Hepatocyte (in vitro differentiated cells): ENCODE measurements at regions not wholly inside any gene's neighbourhood (a gene's known extent, or its start where the extent isn't known, plus 50 kb on each side); places are given as distances from the start of the nearest gene placed in this dataset.

ENCODE experiments used
- DNase-seq: peaks from one replicate; pipeline ENCODE4 v3.0.0-alpha.2; 2016; ENCODE audit warnings: low spot score
- H2AFZ ChIP-seq: fragments of 200-600 bp; sonication (generic); 2 replicates; pipeline ENCODE4 v1.6.0; 2016; ENCODE audit warnings: antibody characterized with exemption, mild to moderate bottlenecking
- H3K27ac ChIP-seq: fragments of 200-600 bp; sonication (generic); 2 replicates; pipeline ENCODE4 v1.5.1; 2016; ENCODE audit warnings: mild to moderate bottlenecking
- H3K27me3 ChIP-seq: fragments of 200-600 bp; sonication (generic); 2 replicates; pipeline ENCODE4 v1.6.1; 2016
- H3K36me3 ChIP-seq: fragments of 200-600 bp; sonication (generic); replicated peaks from 2 replicates; pipeline ENCODE4 v1.5.1; 2016; ENCODE audit warnings: low read depth; ENCODE audit not compliant: insufficient read depth
- H3K4me1 ChIP-seq: fragments of 200-600 bp; sonication (generic); 2 replicates; pipeline ENCODE4 v1.5.1; 2016; ENCODE audit warnings: mild to moderate bottlenecking, moderate library complexity; ENCODE audit not compliant: insufficient read depth
- H3K4me2 ChIP-seq: fragments of 200-600 bp; sonication (generic); 2 replicates; pipeline ENCODE4 v1.6.0; 2016
- H3K4me3 ChIP-seq: fragments of 200-600 bp; sonication (generic); 2 replicates; pipeline ENCODE4 v1.5.1; 2016; ENCODE audit warnings: mild to moderate bottlenecking
- H3K79me2 ChIP-seq: fragments of 200-600 bp; sonication (generic); 2 replicates; pipeline ENCODE4 v1.6.0; 2017; ENCODE audit warnings: mild to moderate bottlenecking
- H3K9me2 ChIP-seq: fragments of 200-600 bp; sonication (generic); replicated peaks from 2 replicates; pipeline ENCODE4 v1.6.0; 2017; ENCODE audit warnings: mild to moderate bottlenecking; ENCODE audit not compliant: insufficient read depth
- H3K9me3 ChIP-seq: fragments of 200-600 bp; sonication (generic); 2 replicates; pipeline ENCODE4 v1.5.1; 2016; ENCODE audit warnings: low read depth, mild to moderate bottlenecking
- H4K20me1 ChIP-seq: fragments of 200-600 bp; sonication (generic); 2 replicates; pipeline ENCODE4 v1.6.0; 2016; ENCODE audit warnings: mild to moderate bottlenecking; ENCODE audit not compliant: insufficient read depth, poor library complexity, severe bottlenecking
- CTCF ChIP-seq: fragments of 200-600 bp; sonication (generic); IDR thresholded peaks from 2 replicates; pipeline ENCODE4 v1.5.1; 2016; ENCODE audit warnings: antibody characterized with exemption, mild to moderate bottlenecking; ENCODE audit not compliant: poor library complexity
- EZH2 ChIP-seq: fragments of 200-600 bp; sonication (generic); IDR thresholded peaks from 2 replicates; pipeline ENCODE4 v1.6.1; 2016; ENCODE audit warnings: antibody characterized with exemption, mild to moderate bottlenecking, borderline replicate concordance
- EZH2phosphoT487 ChIP-seq: fragments of 200-600 bp; sonication (generic); IDR thresholded peaks from one replicate; pipeline ENCODE4 v1.6.1; 2018; ENCODE audit warnings: antibody characterized with exemption, mild to moderate bottlenecking, low read depth, moderate library complexity; ENCODE audit not compliant: unreplicated experiment, severe bottlenecking
- WGBS: methylation state at CpG from one replicate; pipeline ENCODE4 v1.1.6; 2016; ENCODE audit warnings: low lambda C conversion rate; ENCODE audit errors: missing lambda C conversion rate; 5-methylcytosine and 5-hydroxymethylcytosine counted together

- no peaks in the 10 kb centered on the region for H3K27me3 ChIP-seq
- TF ChIP-seq CTCF = no peak
- TF ChIP-seq EZH2 = no peak
- TF ChIP-seq EZH2phosphoT487 = no peak
- H3K4me3 ChIP-seq = no peak overlapping the region
- no peaks in the 10 kb centered on the region for H3K9me3 ChIP-seq
- no peaks in the 10 kb centered on the region for H3K36me3 ChIP-seq
- H3K79me2 ChIP-seq = no peaks in the 10 kb centered on the region
- H2AFZ ChIP-seq = no peak overlapping the region
- DNase-seq = peak; percentile 25
- H3K4me1 ChIP-seq = peaks cover 6% of the 10 kb centered on the region
- WGBS = 43% methylated on average over 15 of the region's 15 CpGs
- H3K4me2 ChIP-seq = peak overlapping the region; percentile 0
- no peaks in the 10 kb centered on the region for H4K20me1 ChIP-seq
- no peaks in the 10 kb centered on the region for H3K9me2 ChIP-seq
- H3K27ac ChIP-seq = peak overlapping the region; percentile 35
Observed at GRCh38 chr9:118992813-118993794, 376.1 kb downstream of the BRINP1 start.

GRCh38 chr9:118993965-118994364 lies 375.3 kb downstream of the BRINP1 start:
- Histone ChIP-seq H3K79me2 (no peaks in the 10 kb centered on the region), H3K27me3 (no peaks in the 10 kb centered on the region), H3K4me1 (peaks cover 6% of the 10 kb centered on the region), H3K4me3 (no peak overlapping the region), H3K4me2 (peak overlapping the region; percentile 0), H2AFZ (no peak overlapping the region), H3K27ac (peak overlapping the region; percentile 35), H4K20me1 (no peaks in the 10 kb centered on the region), H3K36me3 (no peaks in the 10 kb centered on the region), H3K9me2 (no peaks in the 10 kb centered on the region), H3K9me3 (no peaks in the 10 kb centered on the region)
- TF ChIP-seq CTCF (no peak), EZH2 (no peak), EZH2phosphoT487 (no peak)
- WGBS = 70% methylated on average over 4 of the region's 4 CpGs
- DNase-seq = no peak

GRCh38 chr9:119002491-119002890 lies 366.7 kb downstream of the BRINP1 start:
- Histone ChIP-seq H3K4me2 (no peak overlapping the region), H3K27me3 (no peaks in the 10 kb centered on the region), H3K36me3 (no peaks in the 10 kb centered on the region), H3K27ac (no peak overlapping the region), H3K9me2 (no peaks in the 10 kb centered on the region), H4K20me1 (no peaks in the 10 kb centered on the region), H3K9me3 (no peaks in the 10 kb centered on the region), H2AFZ (no peak overlapping the region), H3K4me1 (no peaks in the 10 kb centered on the region), H3K79me2 (no peaks in the 10 kb centered on the region), H3K4me3 (no peak overlapping the region)
- WGBS = 97% methylated on average over 5 of the region's 5 CpGs
- DNase-seq = no peak
- TF ChIP-seq EZH2phosphoT487 = no peak
- no peak for TF ChIP-seq EZH2
- no peak for TF ChIP-seq CTCF
